Bronchial epithelial cell (primary cell): ENCODE measurements at regions not wholly inside any gene's neighbourhood (a gene's known extent, or its start where the extent isn't known, plus 50 kb on each side); places are given as distances from the start of the nearest gene placed in this dataset.

Experiments
- DNase-seq: peaks from one replicate; pipeline ENCODE4 v3.0.0-alpha.2; 2010; ENCODE audit warnings: low read depth
- FAIRE-seq: peaks from 2 replicates; lab custom pipeline; 2011; peaks lifted over from hg19 to GRCh38; lab: Jason Lieb, UNC
- H3K27me3 ChIP-seq: 2 replicates; pipeline ENCODE4 v1.5.1; 2011; ENCODE audit warnings: low read length; ENCODE audit not compliant: control insufficient read depth, insufficient read depth
- H3K36me3 ChIP-seq: 2 replicates; pipeline ENCODE4 v1.5.1; 2011; ENCODE audit warnings: low read length; ENCODE audit not compliant: control insufficient read depth, insufficient read depth
- H3K4me3 ChIP-seq: 2 replicates; pipeline ENCODE4 v1.5.1; 2011; ENCODE audit warnings: mild to moderate bottlenecking, low read depth, low read length, control low read depth
- TF ChIP-seq, protein P1 (sequence below): IDR thresholded peaks from 2 replicates; pipeline ENCODE4 v1.5.1; 2011; ENCODE audit warnings: mild to moderate bottlenecking, moderate library complexity, low read length, control low read depth, inconsistent platforms; ENCODE audit not compliant: insufficient read depth, severe bottlenecking

DNA sequence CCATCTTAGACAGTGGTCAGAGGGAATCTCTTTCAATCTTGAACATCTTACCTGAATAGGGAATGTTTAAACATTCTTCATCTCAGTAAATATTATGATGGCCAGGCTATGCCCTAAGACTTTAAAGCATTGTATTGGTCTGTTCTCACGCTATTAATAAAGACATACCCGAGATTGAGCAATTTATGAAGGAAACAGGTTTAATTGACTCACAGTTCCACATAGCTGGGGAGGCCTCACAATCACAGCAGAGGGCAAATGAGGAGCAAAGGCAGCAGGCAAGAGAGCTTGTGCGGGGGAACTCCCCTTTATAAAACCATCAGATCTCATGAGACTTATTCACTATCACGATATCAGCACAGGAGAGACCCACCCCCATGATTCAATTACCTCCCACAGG is 55.3 kb upstream of the SOX9 start:
- DNase-seq = peak; percentile 29
- no peak for FAIRE-seq
- TF ChIP-seq, protein P1, sequence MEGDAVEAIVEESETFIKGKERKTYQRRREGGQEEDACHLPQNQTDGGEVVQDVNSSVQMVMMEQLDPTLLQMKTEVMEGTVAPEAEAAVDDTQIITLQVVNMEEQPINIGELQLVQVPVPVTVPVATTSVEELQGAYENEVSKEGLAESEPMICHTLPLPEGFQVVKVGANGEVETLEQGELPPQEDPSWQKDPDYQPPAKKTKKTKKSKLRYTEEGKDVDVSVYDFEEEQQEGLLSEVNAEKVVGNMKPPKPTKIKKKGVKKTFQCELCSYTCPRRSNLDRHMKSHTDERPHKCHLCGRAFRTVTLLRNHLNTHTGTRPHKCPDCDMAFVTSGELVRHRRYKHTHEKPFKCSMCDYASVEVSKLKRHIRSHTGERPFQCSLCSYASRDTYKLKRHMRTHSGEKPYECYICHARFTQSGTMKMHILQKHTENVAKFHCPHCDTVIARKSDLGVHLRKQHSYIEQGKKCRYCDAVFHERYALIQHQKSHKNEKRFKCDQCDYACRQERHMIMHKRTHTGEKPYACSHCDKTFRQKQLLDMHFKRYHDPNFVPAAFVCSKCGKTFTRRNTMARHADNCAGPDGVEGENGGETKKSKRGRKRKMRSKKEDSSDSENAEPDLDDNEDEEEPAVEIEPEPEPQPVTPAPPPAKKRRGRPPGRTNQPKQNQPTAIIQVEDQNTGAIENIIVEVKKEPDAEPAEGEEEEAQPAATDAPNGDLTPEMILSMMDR = no peak
- no peak overlapping the region for H3K4me3 ChIP-seq
- H3K36me3 ChIP-seq = no peaks in the 10 kb centered on the region
- H3K27me3 ChIP-seq = no peaks in the 10 kb centered on the region

DNA sequence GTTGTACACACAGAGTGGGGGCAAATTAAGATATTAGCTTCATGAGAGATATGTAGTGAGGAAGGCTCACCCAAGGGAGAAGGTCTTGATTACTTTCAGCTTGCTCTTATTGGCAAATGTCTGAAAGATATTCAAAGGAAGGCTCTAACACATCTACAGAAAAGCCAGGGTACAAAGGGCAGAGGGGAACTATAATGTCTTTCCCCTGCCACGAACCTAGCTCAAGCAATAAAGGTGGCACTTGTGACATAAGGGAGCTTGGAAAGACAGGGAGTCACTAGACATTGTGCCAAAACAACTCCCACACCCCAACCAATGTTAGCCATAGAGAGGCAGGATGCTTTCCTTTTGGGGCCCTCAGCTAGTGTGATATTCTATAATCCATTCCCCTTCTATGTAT is 52.2 kb upstream of the SOX9 start:
- Histone ChIP-seq H3K36me3 (no peaks in the 10 kb centered on the region), H3K4me3 (no peak overlapping the region), H3K27me3 (no peaks in the 10 kb centered on the region)
- no peak for DNase-seq
- TF ChIP-seq, protein P1 = no peak
- FAIRE-seq = no peak

DNA sequence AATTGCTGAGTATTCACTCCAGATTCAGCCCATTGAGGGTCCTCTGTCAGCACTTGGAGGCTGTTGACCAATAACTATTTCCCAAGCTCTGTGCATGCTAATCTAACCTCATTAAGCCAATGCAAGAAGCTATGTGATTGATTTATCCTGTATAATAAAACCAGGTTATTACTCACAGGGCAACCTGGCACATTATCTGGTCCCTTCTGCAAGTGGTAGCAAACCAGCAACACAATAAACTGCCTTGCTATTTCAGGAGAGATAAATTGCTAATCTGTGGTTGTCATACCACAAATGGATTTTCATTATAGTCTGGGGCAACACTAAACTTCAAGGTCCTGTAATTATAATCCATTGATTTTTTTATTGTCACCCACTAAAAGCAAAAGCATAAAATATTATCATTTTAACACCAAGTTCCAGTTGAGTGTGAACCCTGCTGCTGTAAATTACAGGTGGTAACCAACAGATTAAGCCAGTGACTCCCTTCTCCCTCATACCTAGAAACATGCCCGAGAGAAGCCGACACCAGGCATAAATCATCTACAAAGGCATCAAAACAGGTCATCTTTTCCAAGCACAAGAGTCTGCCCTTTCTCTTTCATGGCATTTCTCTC is 51.1 kb upstream of the SOX9 start:
- FAIRE-seq (no peak), DNase-seq (no peak)
- Histone ChIP-seq H3K36me3 (no peaks in the 10 kb centered on the region), H3K27me3 (no peaks in the 10 kb centered on the region), H3K4me3 (no peak overlapping the region)
- TF ChIP-seq, protein P1 = no peak
